SK-N-SH treated with all-trans-retinoic acid at 6 μM for 48 hours (cell line): ENCODE measurements at regions not wholly inside any gene's neighbourhood (a gene's known extent, or its start where the extent isn't known, plus 50 kb on each side); places are given as distances from the start of the nearest gene placed in this dataset.

Experiments used
- ATAC-seq: fragments of 200-7000 bp; cut with Tn5 transposase; 3 replicates; pipeline ENCODE4 v1.9.1; 2020; ENCODE audit warnings: mild to moderate bottlenecking, moderate library complexity
- ARNTL ChIP-seq: fragments of 450-650 bp; formaldehyde crosslinking; IDR thresholded peaks from 2 replicates; pipeline ENCODE4 v1.5.0; 2020; ENCODE audit warnings: low read depth, mild to moderate bottlenecking, moderate library complexity, borderline replicate concordance
- BACH2 ChIP-seq: fragments of 250-450 bp; sonication (Bioruptor Pico); IDR thresholded peaks from 2 replicates; pipeline ENCODE4 v1.9.0; 2021; ENCODE audit warnings: mild to moderate bottlenecking, borderline replicate concordance
- CSDC2 ChIP-seq: fragments of 250-450 bp; sonication (Bioruptor Pico); IDR thresholded peaks from 2 replicates; pipeline ENCODE4 v1.5.0; 2020; ENCODE audit warnings: mild to moderate bottlenecking, moderate library complexity
- ESRRG ChIP-seq: fragments of 250-450 bp; sonication (Bioruptor Pico); IDR thresholded peaks from 2 replicates; pipeline ENCODE4 v1.6.1; 2021; ENCODE audit warnings: mild to moderate bottlenecking
- ISL1 ChIP-seq: fragments of 250-450 bp; sonication (Bioruptor Pico); IDR thresholded peaks from 2 replicates; pipeline ENCODE4 v2.1.2; 2022; ENCODE audit warnings: mild to moderate bottlenecking, moderate library complexity
- OSR1 ChIP-seq: fragments of 250-450 bp; sonication (Bioruptor Pico); IDR thresholded peaks from 2 replicates; pipeline ENCODE4 v1.8.0; 2022; ENCODE audit warnings: moderate library complexity, mild to moderate bottlenecking, inconsistent platforms
- PPARA ChIP-seq: fragments of 250-450 bp; sonication (Bioruptor Pico); IDR thresholded peaks from 2 replicates; pipeline ENCODE4 v1.5.0; 2020; ENCODE audit warnings: mild to moderate bottlenecking, borderline replicate concordance
- RARB ChIP-seq: fragments of 250-450 bp; sonication (Bioruptor Pico); IDR thresholded peaks from 2 replicates; pipeline ENCODE4 v1.8.0; 2021; ENCODE audit warnings: mild to moderate bottlenecking, moderate library complexity
- SNAI2 ChIP-seq: fragments of 250-450 bp; sonication (Bioruptor Pico); IDR thresholded peaks from 2 replicates; pipeline ENCODE4 v1.5.0; 2020; ENCODE audit warnings: mild to moderate bottlenecking, moderate library complexity
- TCF4 ChIP-seq: fragments of 250-450 bp; sonication (Bioruptor Pico); IDR thresholded peaks from 2 replicates; pipeline ENCODE4 v1.8.0; 2021; ENCODE audit warnings: mild to moderate bottlenecking, moderate library complexity, borderline replicate concordance
- TOX ChIP-seq: fragments of 250-450 bp; sonication (Bioruptor Pico); IDR thresholded peaks from 2 replicates; pipeline ENCODE4 v1.8.0; 2021; ENCODE audit warnings: mild to moderate bottlenecking, moderate library complexity, borderline replicate concordance
- ZC3H10 ChIP-seq: fragments of 250-450 bp; sonication (Bioruptor Pico); IDR thresholded peaks from 2 replicates; pipeline ENCODE4 v1.5.1; 2021; ENCODE audit warnings: mild to moderate bottlenecking, moderate library complexity
- ZFP3 ChIP-seq: fragments of 250-450 bp; sonication (Bioruptor Pico); IDR thresholded peaks from 2 replicates; pipeline ENCODE4 v1.5.0; 2020; ENCODE audit warnings: mild to moderate bottlenecking, moderate library complexity
- ZFP30 ChIP-seq: fragments of 450-650 bp; formaldehyde crosslinking; IDR thresholded peaks from 2 replicates; pipeline ENCODE4 v1.5.0; 2022; ENCODE audit warnings: mild to moderate bottlenecking, moderate library complexity
- ZNF565 ChIP-seq: fragments of 450-650 bp; formaldehyde crosslinking; conservative IDR thresholded peaks from 2 replicates; pipeline ENCODE4 v1.5.0; 2020; ENCODE audit warnings: low read depth, mild to moderate bottlenecking, moderate library complexity
- ZNF70 ChIP-seq: fragments of 450-650 bp; formaldehyde crosslinking; IDR thresholded peaks from 2 replicates; pipeline ENCODE4 v1.5.0; 2020; ENCODE audit warnings: mild to moderate bottlenecking, moderate library complexity
- ZNF8 ChIP-seq: fragments of 450-650 bp; formaldehyde crosslinking; IDR thresholded peaks from 2 replicates; pipeline ENCODE4 v1.5.0; 2020; ENCODE audit warnings: mild to moderate bottlenecking, moderate library complexity
- TF ChIP-seq, protein P1 (sequence below): fragments of 250-450 bp; sonication (Bioruptor Pico); IDR thresholded peaks from 2 replicates; pipeline ENCODE4 v1.5.1; 2020; ENCODE audit warnings: low read depth, mild to moderate bottlenecking, moderate library complexity
- TF ChIP-seq, protein P2 (sequence below): fragments of 250-450 bp; sonication (Bioruptor Pico); IDR thresholded peaks from 2 replicates; pipeline ENCODE4 v1.8.0; 2021; ENCODE audit warnings: low read depth, mild to moderate bottlenecking, moderate library complexity, borderline replicate concordance
- TF ChIP-seq, protein P3 (sequence below): fragments of 250-450 bp; sonication (Bioruptor Pico); IDR thresholded peaks from 2 replicates; pipeline ENCODE4 v1.8.0; 2020; ENCODE audit warnings: mild to moderate bottlenecking, moderate library complexity, borderline replicate concordance
- TF ChIP-seq, protein P4 (sequence below): fragments of 250-450 bp; sonication (Bioruptor Pico); IDR thresholded peaks from 2 replicates; pipeline ENCODE4 v1.5.1; 2021; ENCODE audit warnings: mild to moderate bottlenecking, moderate library complexity
- TF ChIP-seq, protein P5 (sequence below): fragments of 250-450 bp; sonication (Bioruptor Pico); IDR thresholded peaks from 2 replicates; pipeline ENCODE4 v1.5.0; 2020; ENCODE audit warnings: mild to moderate bottlenecking, moderate library complexity

DNA sequence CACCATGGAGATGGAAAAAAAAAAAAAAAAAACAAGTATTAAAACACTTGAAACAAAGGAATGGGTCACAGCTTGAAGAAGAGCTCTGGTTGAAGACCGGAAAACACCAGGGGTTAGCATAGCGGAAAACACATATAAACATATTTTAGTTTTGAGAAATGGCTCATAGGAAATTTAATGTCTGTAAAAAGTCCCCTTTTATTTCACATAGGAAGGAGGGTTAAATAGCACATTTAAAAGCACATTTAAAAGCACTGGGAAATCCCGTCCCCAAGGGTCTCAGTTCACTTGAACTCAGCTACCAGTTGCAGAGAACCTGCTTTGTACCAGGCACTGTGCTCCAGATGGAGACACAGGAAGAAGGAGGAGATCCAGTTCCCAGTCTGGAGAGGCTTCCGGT lies 65.5 kb downstream of the KCNE4 start:
- no peak for ATAC-seq

DNA sequence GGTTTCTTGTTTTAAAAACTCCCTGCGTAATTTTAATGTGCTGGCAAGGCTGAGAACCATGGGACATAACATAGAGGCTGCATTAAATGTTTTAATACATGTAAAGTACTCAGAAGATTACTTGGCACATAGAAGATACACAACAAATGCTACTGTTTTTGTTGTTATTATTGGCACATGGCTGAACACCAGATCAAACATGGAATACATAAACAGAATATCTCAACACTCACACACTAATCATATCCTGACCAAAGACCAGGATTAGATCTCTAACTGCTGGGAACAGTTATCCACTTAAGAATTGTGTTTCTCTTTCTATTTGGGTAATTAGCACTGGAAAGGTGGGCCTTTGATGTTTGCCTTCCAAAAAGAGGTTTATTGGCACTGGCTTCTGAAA lies 69.3 kb downstream of the KCNE4 start:
- no peak for ATAC-seq
- no peak for TF ChIP-seq ARNTL (CRISPR knock-in tag)
- TF ChIP-seq ZC3H10 (CRISPR knock-in tag): no peak
- no peak for TF ChIP-seq TOX
- no peak for TF ChIP-seq ISL1
- TF ChIP-seq CSDC2 (CRISPR knock-in tag): no peak
- TF ChIP-seq OSR1 (CRISPR knock-in tag): no peak
- no peak for TF ChIP-seq ZNF565
- TF ChIP-seq TCF4: no peak
- TF ChIP-seq ZFP30 (CRISPR knock-in tag): no peak
- TF ChIP-seq, protein P1, sequence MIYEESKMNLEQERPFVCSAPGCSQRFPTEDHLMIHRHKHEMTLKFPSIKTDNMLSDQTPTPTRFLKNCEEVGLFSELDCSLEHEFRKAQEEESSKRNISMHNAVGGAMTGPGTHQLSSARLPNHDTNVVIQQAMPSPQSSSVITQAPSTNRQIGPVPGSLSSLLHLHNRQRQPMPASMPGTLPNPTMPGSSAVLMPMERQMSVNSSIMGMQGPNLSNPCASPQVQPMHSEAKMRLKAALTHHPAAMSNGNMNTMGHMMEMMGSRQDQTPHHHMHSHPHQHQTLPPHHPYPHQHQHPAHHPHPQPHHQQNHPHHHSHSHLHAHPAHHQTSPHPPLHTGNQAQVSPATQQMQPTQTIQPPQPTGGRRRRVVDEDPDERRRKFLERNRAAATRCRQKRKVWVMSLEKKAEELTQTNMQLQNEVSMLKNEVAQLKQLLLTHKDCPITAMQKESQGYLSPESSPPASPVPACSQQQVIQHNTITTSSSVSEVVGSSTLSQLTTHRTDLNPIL (CRISPR knock-in tag): no peak
- TF ChIP-seq ESRRG: no peak
- TF ChIP-seq, protein P2, sequence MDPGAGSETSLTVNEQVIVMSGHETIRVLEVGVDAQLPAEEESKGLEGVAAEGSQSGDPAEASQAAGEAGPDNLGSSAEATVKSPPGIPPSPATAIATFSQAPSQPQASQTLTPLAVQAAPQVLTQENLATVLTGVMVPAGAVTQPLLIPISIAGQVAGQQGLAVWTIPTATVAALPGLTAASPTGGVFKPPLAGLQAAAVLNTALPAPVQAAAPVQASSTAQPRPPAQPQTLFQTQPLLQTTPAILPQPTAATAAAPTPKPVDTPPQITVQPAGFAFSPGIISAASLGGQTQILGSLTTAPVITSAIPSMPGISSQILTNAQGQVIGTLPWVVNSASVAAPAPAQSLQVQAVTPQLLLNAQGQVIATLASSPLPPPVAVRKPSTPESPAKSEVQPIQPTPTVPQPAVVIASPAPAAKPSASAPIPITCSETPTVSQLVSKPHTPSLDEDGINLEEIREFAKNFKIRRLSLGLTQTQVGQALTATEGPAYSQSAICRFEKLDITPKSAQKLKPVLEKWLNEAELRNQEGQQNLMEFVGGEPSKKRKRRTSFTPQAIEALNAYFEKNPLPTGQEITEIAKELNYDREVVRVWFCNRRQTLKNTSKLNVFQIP (CRISPR knock-in tag): no peak
- no peak for TF ChIP-seq ZNF70
- TF ChIP-seq, protein P3, sequence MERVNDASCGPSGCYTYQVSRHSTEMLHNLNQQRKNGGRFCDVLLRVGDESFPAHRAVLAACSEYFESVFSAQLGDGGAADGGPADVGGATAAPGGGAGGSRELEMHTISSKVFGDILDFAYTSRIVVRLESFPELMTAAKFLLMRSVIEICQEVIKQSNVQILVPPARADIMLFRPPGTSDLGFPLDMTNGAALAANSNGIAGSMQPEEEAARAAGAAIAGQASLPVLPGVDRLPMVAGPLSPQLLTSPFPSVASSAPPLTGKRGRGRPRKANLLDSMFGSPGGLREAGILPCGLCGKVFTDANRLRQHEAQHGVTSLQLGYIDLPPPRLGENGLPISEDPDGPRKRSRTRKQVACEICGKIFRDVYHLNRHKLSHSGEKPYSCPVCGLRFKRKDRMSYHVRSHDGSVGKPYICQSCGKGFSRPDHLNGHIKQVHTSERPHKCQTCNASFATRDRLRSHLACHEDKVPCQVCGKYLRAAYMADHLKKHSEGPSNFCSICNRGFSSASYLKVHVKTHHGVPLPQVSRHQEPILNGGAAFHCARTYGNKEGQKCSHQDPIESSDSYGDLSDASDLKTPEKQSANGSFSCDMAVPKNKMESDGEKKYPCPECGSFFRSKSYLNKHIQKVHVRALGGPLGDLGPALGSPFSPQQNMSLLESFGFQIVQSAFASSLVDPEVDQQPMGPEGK: no peak
- TF ChIP-seq ZNF8 (CRISPR knock-in tag): no peak
- TF ChIP-seq, protein P4, sequence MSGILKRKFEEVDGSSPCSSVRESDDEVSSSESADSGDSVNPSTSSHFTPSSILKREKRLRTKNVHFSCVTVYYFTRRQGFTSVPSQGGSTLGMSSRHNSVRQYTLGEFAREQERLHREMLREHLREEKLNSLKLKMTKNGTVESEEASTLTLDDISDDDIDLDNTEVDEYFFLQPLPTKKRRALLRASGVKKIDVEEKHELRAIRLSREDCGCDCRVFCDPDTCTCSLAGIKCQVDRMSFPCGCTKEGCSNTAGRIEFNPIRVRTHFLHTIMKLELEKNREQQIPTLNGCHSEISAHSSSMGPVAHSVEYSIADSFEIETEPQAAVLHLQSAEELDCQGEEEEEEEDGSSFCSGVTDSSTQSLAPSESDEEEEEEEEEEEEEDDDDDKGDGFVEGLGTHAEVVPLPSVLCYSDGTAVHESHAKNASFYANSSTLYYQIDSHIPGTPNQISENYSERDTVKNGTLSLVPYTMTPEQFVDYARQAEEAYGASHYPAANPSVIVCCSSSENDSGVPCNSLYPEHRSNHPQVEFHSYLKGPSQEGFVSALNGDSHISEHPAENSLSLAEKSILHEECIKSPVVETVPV (CRISPR knock-in tag): no peak

More for the DNA sequence above, 65.5 kb downstream of the KCNE4 start:
- TF ChIP-seq ZFP30 (CRISPR knock-in tag) (no peak), ZFP3 (no peak), RARB (CRISPR knock-in tag) (no peak), TOX (no peak), ARNTL (CRISPR knock-in tag) (no peak), ZC3H10 (CRISPR knock-in tag) (no peak), SNAI2 (no peak), PPARA (CRISPR knock-in tag) (no peak), TCF4 (no peak), BACH2 (CRISPR knock-in tag) (no peak), ZNF70 (no peak), ISL1 (no peak)
- TF ChIP-seq, protein P4 (CRISPR knock-in tag): no peak
- TF ChIP-seq, protein P3: no peak
- TF ChIP-seq, protein P2 (CRISPR knock-in tag): no peak
- TF ChIP-seq, protein P5, sequence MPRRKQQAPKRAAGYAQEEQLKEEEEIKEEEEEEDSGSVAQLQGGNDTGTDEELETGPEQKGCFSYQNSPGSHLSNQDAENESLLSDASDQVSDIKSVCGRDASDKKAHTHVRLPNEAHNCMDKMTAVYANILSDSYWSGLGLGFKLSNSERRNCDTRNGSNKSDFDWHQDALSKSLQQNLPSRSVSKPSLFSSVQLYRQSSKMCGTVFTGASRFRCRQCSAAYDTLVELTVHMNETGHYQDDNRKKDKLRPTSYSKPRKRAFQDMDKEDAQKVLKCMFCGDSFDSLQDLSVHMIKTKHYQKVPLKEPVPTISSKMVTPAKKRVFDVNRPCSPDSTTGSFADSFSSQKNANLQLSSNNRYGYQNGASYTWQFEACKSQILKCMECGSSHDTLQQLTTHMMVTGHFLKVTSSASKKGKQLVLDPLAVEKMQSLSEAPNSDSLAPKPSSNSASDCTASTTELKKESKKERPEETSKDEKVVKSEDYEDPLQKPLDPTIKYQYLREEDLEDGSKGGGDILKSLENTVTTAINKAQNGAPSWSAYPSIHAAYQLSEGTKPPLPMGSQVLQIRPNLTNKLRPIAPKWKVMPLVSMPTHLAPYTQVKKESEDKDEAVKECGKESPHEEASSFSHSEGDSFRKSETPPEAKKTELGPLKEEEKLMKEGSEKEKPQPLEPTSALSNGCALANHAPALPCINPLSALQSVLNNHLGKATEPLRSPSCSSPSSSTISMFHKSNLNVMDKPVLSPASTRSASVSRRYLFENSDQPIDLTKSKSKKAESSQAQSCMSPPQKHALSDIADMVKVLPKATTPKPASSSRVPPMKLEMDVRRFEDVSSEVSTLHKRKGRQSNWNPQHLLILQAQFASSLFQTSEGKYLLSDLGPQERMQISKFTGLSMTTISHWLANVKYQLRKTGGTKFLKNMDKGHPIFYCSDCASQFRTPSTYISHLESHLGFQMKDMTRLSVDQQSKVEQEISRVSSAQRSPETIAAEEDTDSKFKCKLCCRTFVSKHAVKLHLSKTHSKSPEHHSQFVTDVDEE (CRISPR knock-in tag): no peak
